SK-N-SH (cell line): ENCODE measurements at regions not wholly inside any gene's neighbourhood (a gene's known extent, or its start where the extent isn't known, plus 50 kb on each side); places are given as distances from the start of the nearest gene placed in this dataset.

Source experiments
- CTCF ChIA-PET: fragments of 300-600, 350-600 bp; formaldehyde crosslinking; extraction: SDS; loops from one replicate; lab custom pipeline; 2021; lab: Yijun Ruan, JAX
- POLR2A ChIA-PET: fragments of 350-600 bp; sonication (Branson Sonifier 250); formaldehyde crosslinking; extraction: SDS; loops from one replicate; lab custom pipeline; 2020; ENCODE audit warnings: antibody characterized with exemption, inconsistent platforms; lab: Yijun Ruan, JAX
- DNase-seq: peaks from one replicate; pipeline ENCODE4 v3.0.0; 2012
- H2AFZ ChIP-seq: fragments of 200-600 bp; sonication (generic); 2 replicates; pipeline ENCODE4 v1.8.1; 2016; ENCODE audit warnings: antibody characterized with exemption, mild to moderate bottlenecking, low read depth
- H3F3A ChIP-seq: fragments of 200-600 bp; sonication (generic); replicated peaks from 2 replicates; pipeline ENCODE3; 2016; ENCODE audit warnings: antibody characterized with exemption, mild to moderate bottlenecking; ENCODE audit not compliant: insufficient read depth
- H3K27ac ChIP-seq, 2 experiments: fragments of 200-500 bp in 1 of 2; fragments of 200-600 bp in 1 of 2; sonication (Bioruptor generic) in 1 of 2; sonication (generic), shearing (Covaris generic) in 1 of 2; 2 replicates each; pipeline versions ENCODE4 v1.5.1 to v1.6.1; 2014 to 2016; ENCODE audit warnings: low read depth in 2 of 2, inconsistent platforms in 1 of 2, low read length in 1 of 2, mild to moderate bottlenecking in 1 of 2, mixed read lengths in 1 of 2
- H3K27me3 ChIP-seq: fragments of 200-600 bp; sonication (generic), shearing (Covaris generic); 2 replicates; pipeline ENCODE4 v1.6.1; 2016; ENCODE audit warnings: mixed run types; ENCODE audit not compliant: insufficient read depth
- H3K36me3 ChIP-seq, 2 experiments: fragments of 200-500 bp in 1 of 2; fragments of 200-600 bp in 1 of 2; sonication (Bioruptor generic) in 1 of 2; sonication (generic) in 1 of 2; replicated peaks in 1 of 2; 2 replicates each; pipeline versions ENCODE3 to v1.5.1; 2014 to 2016; ENCODE audit warnings: low read length in 1 of 2, mild to moderate bottlenecking in 1 of 2; ENCODE audit not compliant: insufficient read depth in 2 of 2, control insufficient read depth in 1 of 2
- H3K4me1 ChIP-seq, 2 experiments: fragments of 200-500 bp in 1 of 2; fragments of 200-600 bp in 1 of 2; sonication (Bioruptor generic) in 1 of 2; sonication (generic), shearing (Covaris generic) in 1 of 2; 2 replicates each; pipeline versions ENCODE4 v1.5.1 to v1.6.1; 2014 to 2016; ENCODE audit warnings: low read depth in 1 of 2, low read length in 1 of 2, mixed run types in 1 of 2; ENCODE audit not compliant: insufficient read depth in 2 of 2, control insufficient read depth in 1 of 2
- H3K4me2 ChIP-seq: fragments of 200-600 bp; sonication (generic), shearing (Covaris generic); 2 replicates; pipeline ENCODE4 v1.6.1; 2017; ENCODE audit warnings: mixed run types
- H3K4me3 ChIP-seq, 2 experiments: fragments of 200-500 bp in 1 of 2; fragments of 200-600 bp in 1 of 2; sonication (Bioruptor generic) in 1 of 2; sonication (generic), shearing (Covaris generic) in 1 of 2; 2 replicates each; pipeline versions ENCODE4 v1.5.1 to v1.8.1; 2014 to 2016; ENCODE audit warnings: low read depth in 2 of 2, inconsistent platforms in 1 of 2, low read length in 1 of 2, mild to moderate bottlenecking in 1 of 2, mixed read lengths in 1 of 2, moderate library complexity in 1 of 2
- H3K79me2 ChIP-seq: fragments of 200-600 bp; sonication (generic); 2 replicates; pipeline ENCODE4 v1.8.1; 2017; ENCODE audit warnings: mild to moderate bottlenecking; ENCODE audit not compliant: insufficient read depth
- H3K9ac ChIP-seq: fragments of 200-600 bp; sonication (generic); 2 replicates; pipeline ENCODE4 v1.6.1; 2017; ENCODE audit warnings: mixed run types
- H3K9me2 ChIP-seq: fragments of 200-600 bp; sonication (generic); 2 replicates; pipeline ENCODE4 v1.6.1; 2017; ENCODE audit warnings: mixed run types
- H3K9me3 ChIP-seq: fragments of 200-600 bp; sonication (generic); 2 replicates; pipeline ENCODE4 v1.6.1; 2017; ENCODE audit warnings: mixed run types, mild to moderate bottlenecking, moderate library complexity
- H4K20me1 ChIP-seq: fragments of 200-600 bp; sonication (generic); 2 replicates; pipeline ENCODE4 v1.6.1; 2017; ENCODE audit warnings: mild to moderate bottlenecking, mixed run types; ENCODE audit not compliant: insufficient read depth
- EP300 ChIP-seq, 2 experiments: IDR thresholded peaks; 2 replicates each; pipeline versions ENCODE4 v1.4.0 to v1.6.1; 2012; ENCODE audit warnings: borderline replicate concordance in 1 of 2, low read depth in 1 of 2, low read length in 1 of 2
- EZH2phosphoT487 ChIP-seq: fragments of 200-600 bp; sonication (generic); IDR thresholded peaks from 2 replicates; pipeline ENCODE4 v1.6.1; 2017; ENCODE audit warnings: low read depth, mixed run types, mild to moderate bottlenecking, antibody characterized with exemption, moderate library complexity, borderline replicate concordance
- FOSL2 ChIP-seq: IDR thresholded peaks from 2 replicates; pipeline ENCODE4 v1.4.0; 2012; ENCODE audit warnings: low read depth, mild to moderate bottlenecking, moderate library complexity, borderline replicate concordance
- GATA2 ChIP-seq: sonication (generic); formaldehyde crosslinking; IDR thresholded peaks from 2 replicates; pipeline ENCODE4 v1.5.0; 2020; ENCODE audit warnings: mild to moderate bottlenecking, missing genetic modification reagents
- IRF3 ChIP-seq: fragments of 150-350 bp; IDR thresholded peaks from 2 replicates; pipeline ENCODE4 v1.6.1; 2016; ENCODE audit warnings: mild to moderate bottlenecking, low read depth, low read length
- JUND ChIP-seq: IDR thresholded peaks from 2 replicates; pipeline ENCODE4 v1.4.0; 2012
- MAX ChIP-seq: IDR thresholded peaks from 2 replicates; pipeline ENCODE4 v1.4.0; 2012; ENCODE audit warnings: low read depth
- MEF2A ChIP-seq: IDR thresholded peaks from 2 replicates; pipeline ENCODE4 v1.4.0; 2012; ENCODE audit warnings: low read depth, borderline replicate concordance
- NFIC ChIP-seq: IDR thresholded peaks from 2 replicates; pipeline ENCODE4 v1.4.0; 2012; ENCODE audit warnings: borderline replicate concordance
- NRF1 ChIP-seq: IDR thresholded peaks from 2 replicates; pipeline ENCODE4 v1.6.1; 2012; ENCODE audit warnings: low read depth, mild to moderate bottlenecking, low read length
- PBX3 ChIP-seq: IDR thresholded peaks from 2 replicates; pipeline ENCODE4; 2012
- RAD21 ChIP-seq: IDR thresholded peaks from 2 replicates; pipeline ENCODE4 v1.6.1; 2012; ENCODE audit warnings: mild to moderate bottlenecking, low read length
- TCF12 ChIP-seq: IDR thresholded peaks from 2 replicates; pipeline ENCODE4 v1.4.0; 2012
- TEAD4 ChIP-seq: IDR thresholded peaks from 2 replicates; pipeline ENCODE4 v1.4.0; 2012; ENCODE audit warnings: mild to moderate bottlenecking, borderline replicate concordance; ENCODE audit not compliant: insufficient read depth
- WGBS: methylation state at CpG from one replicate; pipeline ENCODE4 v1.1.6; 2017; ENCODE audit warnings: low lambda C conversion rate; 5-methylcytosine and 5-hydroxymethylcytosine counted together
- TF ChIP-seq, protein P1 (sequence below): fragments of 150-350 bp; IDR thresholded peaks from 2 replicates; pipeline ENCODE4 v1.6.1; 2017; ENCODE audit warnings: antibody characterized with exemption, low read length, low read depth, borderline replicate concordance
- TF ChIP-seq, protein P2 (sequence below): IDR thresholded peaks from 2 replicates; pipeline ENCODE4 v1.4.0; 2012; ENCODE audit warnings: low read depth, borderline replicate concordance

DNA sequence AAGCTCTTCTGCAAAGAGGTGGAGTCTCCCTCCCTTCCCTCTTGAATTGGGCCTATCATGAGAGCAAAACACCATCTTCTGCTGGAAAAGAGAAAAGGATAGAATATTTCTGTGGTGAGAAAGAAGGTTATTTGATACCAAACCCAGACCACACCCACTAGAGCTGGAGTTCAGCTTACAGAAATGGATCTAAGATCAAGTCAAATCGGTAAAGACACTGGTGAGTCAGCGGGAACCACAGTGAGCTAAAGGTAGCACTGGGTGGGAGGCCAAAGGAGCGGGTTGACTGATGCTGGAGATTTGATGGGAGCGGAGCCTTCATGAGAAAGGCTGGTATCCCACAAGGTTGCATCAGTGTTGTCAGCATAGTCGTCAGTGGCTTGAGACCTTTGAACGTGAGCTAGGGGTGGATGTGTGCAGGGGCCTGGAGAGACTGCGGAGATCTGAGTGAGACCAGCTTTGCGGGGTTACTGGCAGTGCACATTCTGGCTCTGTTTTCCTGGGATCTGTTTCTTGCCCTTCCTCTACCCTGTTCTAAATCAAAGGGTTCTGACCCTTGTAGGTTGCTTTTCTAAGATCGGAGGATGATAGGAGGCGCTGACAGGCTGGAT, 106.4 kb upstream of the SCOC start:
- Histone ChIP-seq H3K27ac (peak overlapping the region; percentile 12 to 66), H3K4me2 (peak overlapping the region; percentile 31; the same call in 1 of the 2 replicates), H3K79me2 (no peaks in the 10 kb centered on the region), H3K36me3 (no peaks in the 10 kb centered on the region), H3K4me1 (peaks cover 9 to 12% of the 10 kb centered on the region in 2 experiments; a peak in 2 of 4 replicates), H3K9me2 (no peaks in the 10 kb centered on the region), H3K9me3 (no peaks in the 10 kb centered on the region), H2AFZ (peak overlapping the region; percentile 69), H3K27me3 (no peaks in the 10 kb centered on the region), H3K4me3 (no peak overlapping the region), H3F3A (peaks cover 6% of the 10 kb centered on the region), H4K20me1 (no peaks in the 10 kb centered on the region), H3K9ac (no peak overlapping the region)
- ChIA-PET POLR2A (no interaction called here), CTCF (interaction anchor here (1.1 to 2.0 kb wide), 3 partner anchors 14 to 114 kb away, joined by 3 to 8 read pairs (median 3); no protein-coding TSS in a partner anchor)
- peak; percentile 14; the same call in 1 of the 2 replicates for TF ChIP-seq NFIC
- TF ChIP-seq MEF2A: no peak
- TF ChIP-seq PBX3: peak; percentile 77
- peak; percentile 87 for TF ChIP-seq FOSL2
- no peak for TF ChIP-seq NRF1
- peak in 1 of 2 experiments; percentile 23; a peak in 1 of 4 replicates for TF ChIP-seq EP300 (IDR thresholded peaks at IDR 0.05; ENCODE audit: borderline replicate concordance in 1 of 2, low read depth in 1 of 2, low read length in 1 of 2)
- TF ChIP-seq TCF12: peak; percentile 41; the same call in 1 of the 2 replicates
- TF ChIP-seq MAX: peak; percentile 40; the same call in 1 of the 2 replicates
- TF ChIP-seq JUND: peak; percentile 65
- WGBS: 61% methylated on average over 8 of the region's 10 CpGs
- no peak for DNase-seq

DNA sequence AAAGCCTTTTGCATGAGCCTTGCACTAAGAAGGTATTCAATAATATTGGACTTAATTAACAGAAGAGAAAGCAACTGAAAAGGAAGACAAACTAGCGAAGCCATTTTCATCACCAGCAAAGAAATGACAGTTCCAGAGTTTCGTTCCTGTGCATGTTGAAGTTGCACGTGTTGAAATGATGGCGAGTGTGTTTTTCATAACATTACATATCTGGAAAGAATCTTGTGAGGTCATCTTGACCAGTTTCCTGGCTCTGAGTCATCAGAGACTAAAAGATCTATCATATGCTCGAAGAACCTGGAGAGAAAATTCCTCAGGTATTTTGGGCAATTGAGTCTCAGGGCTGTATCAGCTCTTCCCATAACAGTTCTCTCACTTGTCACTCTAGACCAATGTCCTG, 106.2 kb upstream of the MAML3 start:
- no peaks in the 10 kb centered on the region for H3K79me2 ChIP-seq
- H3K4me2 ChIP-seq: peak overlapping the region; percentile 23; the same call in 1 of the 2 replicates
- no peak overlapping the region for H3K9ac ChIP-seq
- no peak overlapping the region for H3K4me3 ChIP-seq
- POLR2A ChIA-PET: no interaction called here
- H3K27me3 ChIP-seq: no peaks in the 10 kb centered on the region
- H3K9me2 ChIP-seq: no peaks in the 10 kb centered on the region
- CTCF ChIA-PET: interaction anchor here (1.2 to 1.6 kb wide), 3 partner anchors 24 to 526 kb away, joined by 3 read pairs; no protein-coding TSS in a partner anchor
- H3K9me3 ChIP-seq: no peaks in the 10 kb centered on the region
- H3F3A ChIP-seq: peaks cover 9% of the 10 kb centered on the region
- no peak for DNase-seq
- no peaks in the 10 kb centered on the region for H3K36me3 ChIP-seq
- H4K20me1 ChIP-seq: no peaks in the 10 kb centered on the region
- 14% methylated on average over 5 of the region's 5 CpGs for WGBS
- H3K27ac ChIP-seq: peak overlapping the region in 1 of 2 experiments; percentile 71; a peak in 2 of 4 replicates
- peaks cover 15 to 27% of the 10 kb centered on the region in 2 experiments; a peak in 3 of 4 replicates for H3K4me1 ChIP-seq
- no peak overlapping the region for H2AFZ ChIP-seq
- peak; percentile 98 for TF ChIP-seq MAX
- peak; percentile 46; the same call in 1 of the 2 replicates for TF ChIP-seq TEAD4
- peak; percentile 87 for TF ChIP-seq TCF12
- no peak for TF ChIP-seq EZH2phosphoT487
- peak; percentile 26; the same call in 1 of the 2 replicates for TF ChIP-seq NFIC
- peak; percentile 90 for TF ChIP-seq FOSL2
- no peak for TF ChIP-seq GATA2
- TF ChIP-seq, protein P1, sequence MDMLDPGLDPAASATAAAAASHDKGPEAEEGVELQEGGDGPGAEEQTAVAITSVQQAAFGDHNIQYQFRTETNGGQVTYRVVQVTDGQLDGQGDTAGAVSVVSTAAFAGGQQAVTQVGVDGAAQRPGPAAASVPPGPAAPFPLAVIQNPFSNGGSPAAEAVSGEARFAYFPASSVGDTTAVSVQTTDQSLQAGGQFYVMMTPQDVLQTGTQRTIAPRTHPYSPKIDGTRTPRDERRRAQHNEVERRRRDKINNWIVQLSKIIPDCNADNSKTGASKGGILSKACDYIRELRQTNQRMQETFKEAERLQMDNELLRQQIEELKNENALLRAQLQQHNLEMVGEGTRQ: no peak
- peak; percentile 87 for TF ChIP-seq JUND
- peak; percentile 54 for TF ChIP-seq PBX3
- TF ChIP-seq, protein P2, sequence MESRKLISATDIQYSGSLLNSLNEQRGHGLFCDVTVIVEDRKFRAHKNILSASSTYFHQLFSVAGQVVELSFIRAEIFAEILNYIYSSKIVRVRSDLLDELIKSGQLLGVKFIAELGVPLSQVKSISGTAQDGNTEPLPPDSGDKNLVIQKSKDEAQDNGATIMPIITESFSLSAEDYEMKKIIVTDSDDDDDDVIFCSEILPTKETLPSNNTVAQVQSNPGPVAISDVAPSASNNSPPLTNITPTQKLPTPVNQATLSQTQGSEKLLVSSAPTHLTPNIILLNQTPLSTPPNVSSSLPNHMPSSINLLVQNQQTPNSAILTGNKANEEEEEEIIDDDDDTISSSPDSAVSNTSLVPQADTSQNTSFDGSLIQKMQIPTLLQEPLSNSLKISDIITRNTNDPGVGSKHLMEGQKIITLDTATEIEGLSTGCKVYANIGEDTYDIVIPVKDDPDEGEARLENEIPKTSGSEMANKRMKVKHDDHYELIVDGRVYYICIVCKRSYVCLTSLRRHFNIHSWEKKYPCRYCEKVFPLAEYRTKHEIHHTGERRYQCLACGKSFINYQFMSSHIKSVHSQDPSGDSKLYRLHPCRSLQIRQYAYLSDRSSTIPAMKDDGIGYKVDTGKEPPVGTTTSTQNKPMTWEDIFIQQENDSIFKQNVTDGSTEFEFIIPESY: no peak
- TF ChIP-seq RAD21: no peak
- TF ChIP-seq IRF3: no peak
- 0 out of 2 replicates have a peak, but pooled peaks have one; percentile 14 for TF ChIP-seq MEF2A
